ENCODE measurements at regions not wholly inside any gene's neighbourhood (a gene's known extent, or its start where the extent isn't known, plus 50 kb on each side); places are given as distances from the start of the nearest gene placed in this dataset.
"Not testable (repeated sequence)": the region's sequence is repeated elsewhere in the genome, so short reads cannot be mapped to it uniquely, and the experiment has no call there.

DNA sequence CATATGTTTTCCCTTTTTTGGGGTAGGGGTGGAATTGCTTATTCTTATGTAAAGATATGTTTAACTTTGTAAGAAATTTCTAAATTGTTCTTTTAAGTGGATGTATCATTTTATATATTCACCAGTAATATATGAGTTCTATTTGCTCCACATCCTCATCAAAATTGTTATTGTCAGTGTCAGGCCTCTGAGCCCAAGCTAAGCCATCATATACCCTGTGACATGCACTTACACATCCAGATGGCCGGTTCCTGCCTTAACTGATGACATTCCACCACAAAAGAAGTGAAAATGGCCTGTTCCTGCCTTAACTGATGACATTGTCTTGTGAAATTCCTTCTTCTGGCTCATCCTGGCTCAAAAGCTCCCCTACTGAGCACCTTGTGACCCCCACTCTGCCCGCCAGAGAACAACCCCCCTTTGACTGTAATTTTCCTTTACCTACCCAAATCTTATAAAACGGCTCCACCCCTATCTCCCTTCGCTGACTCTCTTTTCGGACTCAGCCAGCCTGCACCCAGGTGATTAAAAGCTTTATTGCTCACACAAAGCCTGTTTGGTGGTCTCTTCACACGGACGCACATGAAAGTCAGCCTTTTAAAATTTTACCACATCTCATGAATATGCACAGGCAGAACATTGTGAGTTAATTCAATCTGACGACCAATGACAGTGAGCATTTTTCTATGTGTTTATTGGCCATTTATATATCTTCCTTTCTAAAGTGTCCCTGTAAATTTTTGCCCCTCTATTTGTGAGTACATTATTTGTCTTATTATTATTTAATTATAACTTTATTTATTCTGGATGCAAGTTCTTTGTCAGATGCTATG, 176.8 kb downstream of the CDC14C start:
- DNase-seq (ENCODE audit: low read depth, low spot score) = not testable (repeated sequence)

DNA sequence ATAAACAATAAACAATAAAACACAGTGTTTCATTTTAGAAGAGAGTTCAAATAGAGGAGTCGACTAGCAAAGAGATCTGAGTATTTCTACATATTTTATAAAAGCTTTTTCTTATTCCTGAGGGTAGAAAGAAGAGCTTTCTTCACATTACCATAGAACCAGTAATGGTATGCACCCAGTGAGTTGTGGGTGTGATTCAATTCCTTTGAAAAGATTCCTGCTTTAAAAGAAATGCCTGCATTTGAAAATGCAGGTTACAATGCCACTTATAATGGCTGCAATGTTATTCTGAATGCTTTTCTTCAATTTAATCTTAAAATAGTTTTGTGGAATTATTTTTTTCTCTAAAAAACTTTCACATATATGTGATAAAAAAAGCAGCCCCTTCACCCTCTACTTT, 178.1 kb downstream of the CDC14C start:
- no peak for DNase-seq (ENCODE audit: low read depth, low spot score)

DNA sequence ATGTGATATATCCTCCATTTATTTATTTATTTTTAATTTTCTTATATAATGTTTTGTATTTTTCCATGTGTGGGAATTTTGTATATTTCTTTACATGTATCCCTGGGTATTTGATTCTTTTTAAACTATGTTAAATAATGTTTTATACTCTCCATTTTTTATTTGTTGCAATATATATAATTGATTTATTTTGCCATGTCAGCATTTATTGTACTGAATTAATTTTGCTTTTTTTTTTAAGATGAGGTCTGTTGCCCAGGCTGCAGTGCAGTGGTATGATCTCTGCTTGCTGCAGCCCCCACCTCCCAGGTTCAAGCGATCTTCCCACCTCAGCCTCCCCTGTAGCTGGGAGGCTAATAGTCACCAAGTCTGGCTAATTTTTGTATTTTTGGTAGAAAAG, 187.4 kb downstream of the CDC14C start:
- DNase-seq (ENCODE audit: low read depth, low spot score) = no peak

DNA sequence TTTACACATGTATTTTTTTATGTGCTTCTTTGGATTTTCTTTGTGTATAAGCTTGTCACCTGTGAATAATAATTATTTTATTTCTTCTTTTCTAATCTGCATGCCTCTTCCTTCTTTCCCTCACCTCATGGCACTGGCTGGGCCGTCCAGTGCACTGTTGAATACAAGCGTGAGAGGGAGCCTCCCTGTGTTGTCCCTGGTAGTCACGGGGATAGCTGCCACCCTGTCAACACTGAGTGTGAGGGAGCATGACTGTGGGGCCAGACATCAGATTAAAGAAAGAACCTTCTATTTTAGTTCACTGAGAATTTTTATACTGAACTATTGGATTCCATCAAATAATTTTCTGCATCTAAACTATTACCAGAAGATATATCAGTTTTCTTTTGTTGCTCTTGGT, 187.9 kb downstream of the CDC14C start:
- DNase-seq (ENCODE audit: low read depth, low spot score) = no peak

DNA sequence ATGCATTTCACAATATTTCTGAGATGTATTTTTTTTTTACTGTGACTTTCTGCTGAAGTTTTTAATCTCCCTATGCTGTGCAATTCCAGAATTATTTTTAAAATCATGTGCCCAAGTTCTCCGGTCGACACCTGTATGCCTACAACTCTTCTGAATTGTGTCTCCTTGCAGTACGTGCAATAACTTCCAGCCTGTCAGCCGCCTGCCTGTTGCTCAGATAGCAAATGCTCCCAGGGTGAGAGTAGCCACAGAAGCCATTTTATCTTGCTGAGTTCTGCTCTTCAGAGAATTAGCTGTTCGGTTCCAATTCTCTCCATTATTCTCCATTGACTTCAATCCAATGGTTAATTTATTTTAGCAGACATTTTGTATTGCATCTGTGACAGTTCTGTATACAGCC, 188.3 kb downstream of the CDC14C start:
- no peak for DNase-seq (ENCODE audit: low read depth, low spot score)

DNA sequence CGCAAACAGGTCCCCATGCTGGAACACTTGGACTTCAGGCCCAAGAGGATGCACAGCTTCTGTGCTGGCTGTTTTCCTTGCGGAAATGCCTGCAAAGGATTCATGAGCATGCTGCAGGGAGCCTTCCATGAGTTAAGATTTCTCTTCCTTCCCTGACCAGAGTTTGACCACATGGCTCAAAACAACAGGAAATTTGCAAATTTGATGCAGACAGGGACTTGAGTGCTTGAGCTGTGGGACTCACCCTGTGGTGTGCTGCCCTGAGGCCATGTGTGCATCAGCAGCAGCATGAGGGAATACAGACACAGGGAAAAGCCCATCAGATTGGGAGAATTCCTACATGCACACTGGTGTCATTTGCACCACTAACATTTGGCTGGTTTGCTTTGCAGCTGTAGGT, 195.4 kb downstream of the CDC14C start:
- DNase-seq (ENCODE audit: low read depth, low spot score) = no peak

DNA sequence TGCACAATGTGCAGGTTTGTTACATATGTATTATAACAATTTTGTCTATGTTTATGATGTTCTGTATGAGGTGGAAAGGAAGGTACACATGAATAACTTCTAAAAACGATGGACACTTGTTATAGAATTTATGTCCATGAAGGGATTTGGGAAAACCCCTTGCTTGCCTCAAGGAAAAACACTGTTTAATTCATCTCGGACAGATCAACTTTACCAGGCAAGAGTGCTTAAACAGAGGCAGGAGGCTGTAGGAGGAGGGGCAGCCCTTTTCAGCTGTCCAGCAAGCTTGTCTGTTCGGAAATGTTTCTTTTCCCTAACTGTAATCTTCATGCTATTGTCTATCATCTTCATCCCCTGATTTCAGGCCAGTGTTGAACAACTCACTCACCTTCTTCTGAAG, 200.9 kb downstream of the CDC14C start:
- DNase-seq (ENCODE audit: low read depth, low spot score) = no peak

DNA sequence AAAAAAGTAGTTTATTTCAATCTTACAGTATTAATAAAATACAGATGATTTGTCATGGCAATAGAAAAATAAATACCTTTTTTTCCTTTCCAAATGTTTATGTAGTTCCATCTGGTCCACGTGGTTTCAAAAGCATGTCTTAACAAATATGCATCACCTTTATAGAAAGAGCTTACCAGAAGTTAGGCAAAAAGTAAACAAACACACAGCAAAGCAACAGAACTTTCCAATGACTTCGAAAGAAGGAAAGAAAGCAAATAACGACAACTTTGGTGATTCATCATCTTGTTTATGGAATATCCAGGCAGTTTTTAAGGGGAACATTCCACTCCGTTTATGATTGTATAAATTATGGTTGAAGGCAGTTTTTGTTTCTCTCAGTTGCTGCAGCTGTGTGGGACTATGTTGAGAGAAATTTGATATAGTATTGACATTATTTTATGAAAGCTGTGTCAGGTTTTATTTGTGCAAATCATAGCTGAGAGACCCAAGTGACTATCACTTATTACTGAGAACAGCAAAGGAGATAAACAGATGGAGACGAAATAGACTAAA, 203.1 kb downstream of the CDC14C start:
- no peak for DNase-seq (ENCODE audit: low read depth, low spot score)

DNA sequence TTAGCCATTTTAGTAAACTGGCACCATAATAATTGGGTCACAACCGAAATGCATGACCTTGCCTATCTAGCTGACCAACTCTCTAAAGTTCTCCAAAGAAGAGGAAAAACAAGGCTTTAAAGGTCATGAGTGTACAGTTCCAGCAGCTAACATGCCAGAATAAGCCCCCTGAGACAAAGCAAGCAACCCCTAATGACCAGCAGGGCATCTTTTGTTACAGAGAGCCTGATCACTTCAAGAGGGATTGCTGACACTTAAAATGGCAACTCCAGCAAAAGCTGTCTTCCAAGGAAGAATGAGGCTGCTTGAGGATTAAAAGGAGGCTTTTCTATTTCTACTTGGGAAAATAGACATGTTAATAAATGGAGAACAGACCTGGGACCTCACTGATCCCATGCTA, 213.6 kb downstream of the CDC14C start:
- DNase-seq (ENCODE audit: low read depth, low spot score) = no peak

DNA sequence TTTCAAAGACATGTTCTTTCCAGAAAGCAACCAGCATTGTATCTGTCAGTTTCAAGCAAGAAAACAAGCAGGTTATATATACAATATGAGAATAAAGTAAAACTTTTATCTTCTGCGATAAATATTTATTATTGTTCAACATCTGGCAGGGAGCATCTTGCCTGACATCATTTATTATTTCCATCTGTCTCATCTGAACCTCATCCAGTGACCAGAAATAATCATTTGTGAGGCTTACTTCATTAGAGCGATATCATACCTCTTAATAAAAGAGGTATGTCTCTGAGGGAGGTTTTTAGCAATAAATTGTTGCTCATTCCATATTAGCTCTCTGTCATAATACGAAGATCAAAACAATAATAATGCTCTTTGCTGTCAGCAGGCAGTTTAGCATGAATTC, 226.1 kb downstream of the CDC14C start:
- DNase-seq (ENCODE audit: low read depth, low spot score) = no peak

DNA sequence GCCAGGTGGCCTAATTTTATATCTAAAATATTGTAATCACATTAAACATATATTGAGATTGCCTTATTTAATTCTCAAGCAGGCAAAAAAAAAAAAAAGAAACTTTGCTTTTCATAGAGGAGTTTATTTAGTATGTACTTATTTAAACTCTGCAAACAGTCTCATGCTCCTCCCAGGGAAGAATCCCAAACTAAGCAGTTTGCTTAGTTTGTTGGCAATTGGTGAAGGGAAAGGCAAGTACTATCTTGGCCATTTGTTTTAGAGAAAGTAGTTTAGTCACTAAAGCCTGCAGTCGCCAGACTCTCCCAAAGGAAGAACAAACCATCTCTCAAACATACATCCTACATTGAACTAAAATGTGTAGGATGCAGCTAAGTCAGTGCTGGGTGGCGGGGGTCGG, 226.8 kb downstream of the CDC14C start:
- no peak for DNase-seq (ENCODE audit: low read depth, low spot score)

DNA sequence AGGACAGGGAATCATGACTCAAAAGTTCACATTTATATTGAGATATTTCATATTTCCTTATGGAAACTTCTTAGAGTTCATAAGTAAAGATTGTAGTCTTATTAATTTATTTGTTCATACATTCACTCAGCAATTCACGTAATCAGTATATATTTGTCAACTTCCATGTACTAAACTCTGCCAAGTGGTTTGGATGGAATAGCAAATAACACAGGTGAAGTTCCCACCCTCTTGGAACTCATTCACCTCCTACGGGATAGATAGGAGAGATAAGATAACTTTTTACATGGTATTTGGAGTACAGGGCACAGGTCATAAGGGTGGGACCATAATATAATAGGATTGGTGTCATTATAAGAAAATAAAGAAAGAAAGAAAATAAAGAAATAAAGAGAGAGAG, 234.0 kb downstream of the CDC14C start:
- no peak for DNase-seq (ENCODE audit: low read depth, low spot score)

DNA sequence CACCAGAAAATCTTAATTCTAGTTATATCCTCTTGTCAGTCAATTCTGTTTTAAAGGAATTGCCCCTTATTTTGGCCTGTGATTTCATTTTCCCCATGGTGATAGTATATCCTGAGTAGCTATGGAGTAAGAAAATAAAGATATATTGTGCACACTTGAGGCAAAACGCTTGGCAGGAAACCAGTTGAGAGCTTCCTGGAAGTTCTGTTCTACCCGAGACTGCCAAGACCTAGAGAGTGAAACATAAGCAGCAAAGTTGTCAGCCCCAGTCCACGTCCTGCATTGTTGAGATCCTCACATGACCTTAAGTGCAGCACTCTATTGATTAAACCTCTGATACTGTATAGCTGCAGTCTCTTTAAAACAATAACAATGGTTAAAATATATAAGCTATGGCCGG, 235.2 kb downstream of the CDC14C start:
- DNase-seq (ENCODE audit: low read depth, low spot score) = no peak

DNA sequence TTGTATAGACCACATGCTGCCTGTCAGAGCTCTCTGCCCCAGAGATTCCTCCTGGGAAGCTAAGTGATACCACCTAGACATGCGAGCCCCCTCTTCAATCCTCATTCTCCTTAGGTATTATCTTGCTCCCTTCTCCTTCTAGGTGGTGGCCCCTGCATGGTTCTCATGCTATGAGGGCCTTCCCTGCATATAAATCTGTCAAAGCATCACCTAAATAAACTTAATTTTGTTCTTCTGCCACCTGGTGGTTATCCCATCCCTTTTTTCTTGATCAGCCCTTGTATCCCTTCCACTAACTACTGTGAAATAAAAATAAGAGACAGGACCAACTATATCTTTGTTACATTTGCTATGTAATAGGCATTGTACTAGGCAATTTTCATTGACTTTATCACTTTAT, 242.1 kb downstream of the CDC14C start:
- DNase-seq (ENCODE audit: low read depth, low spot score) = no peak

DNA sequence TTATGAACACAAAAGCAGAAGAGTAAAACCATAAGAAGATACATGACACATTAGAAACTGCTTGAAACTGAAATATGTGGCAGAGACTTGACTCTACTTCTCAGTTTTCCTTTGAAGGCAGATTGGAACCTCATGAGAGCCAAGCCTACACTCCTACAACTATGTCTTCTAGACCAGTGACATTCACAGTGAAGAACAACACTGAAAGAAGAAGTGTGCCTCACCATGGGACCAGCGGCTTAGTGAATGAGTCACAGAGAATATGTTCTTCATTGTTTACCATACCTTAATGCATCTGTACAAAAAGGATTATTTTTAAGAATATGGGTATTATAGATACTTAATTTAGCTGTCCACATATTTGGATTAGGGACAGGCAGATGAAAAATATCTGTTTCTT, 248.3 kb downstream of the CDC14C start:
- no peak for DNase-seq (ENCODE audit: low read depth, low spot score)

DNA sequence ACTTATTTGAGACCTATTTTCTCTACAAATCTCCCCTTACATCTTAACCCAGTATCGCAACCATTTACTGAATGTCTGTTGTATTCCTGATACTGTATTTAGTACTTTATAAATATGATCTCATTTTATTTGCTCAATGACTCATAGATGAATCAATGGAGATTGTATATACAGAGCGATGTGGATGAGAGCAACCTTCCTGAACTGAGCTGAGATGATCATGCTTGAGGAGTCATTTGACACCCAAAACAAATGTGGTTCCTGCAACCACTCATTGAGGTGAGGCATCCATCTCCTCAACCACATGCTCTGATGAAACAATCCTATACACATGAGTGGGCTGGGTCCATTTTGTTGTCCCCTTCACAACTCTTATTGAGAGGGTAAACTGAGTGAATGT, 250.0 kb downstream of the CDC14C start:
- no peak for DNase-seq (ENCODE audit: low read depth, low spot score)

DNA sequence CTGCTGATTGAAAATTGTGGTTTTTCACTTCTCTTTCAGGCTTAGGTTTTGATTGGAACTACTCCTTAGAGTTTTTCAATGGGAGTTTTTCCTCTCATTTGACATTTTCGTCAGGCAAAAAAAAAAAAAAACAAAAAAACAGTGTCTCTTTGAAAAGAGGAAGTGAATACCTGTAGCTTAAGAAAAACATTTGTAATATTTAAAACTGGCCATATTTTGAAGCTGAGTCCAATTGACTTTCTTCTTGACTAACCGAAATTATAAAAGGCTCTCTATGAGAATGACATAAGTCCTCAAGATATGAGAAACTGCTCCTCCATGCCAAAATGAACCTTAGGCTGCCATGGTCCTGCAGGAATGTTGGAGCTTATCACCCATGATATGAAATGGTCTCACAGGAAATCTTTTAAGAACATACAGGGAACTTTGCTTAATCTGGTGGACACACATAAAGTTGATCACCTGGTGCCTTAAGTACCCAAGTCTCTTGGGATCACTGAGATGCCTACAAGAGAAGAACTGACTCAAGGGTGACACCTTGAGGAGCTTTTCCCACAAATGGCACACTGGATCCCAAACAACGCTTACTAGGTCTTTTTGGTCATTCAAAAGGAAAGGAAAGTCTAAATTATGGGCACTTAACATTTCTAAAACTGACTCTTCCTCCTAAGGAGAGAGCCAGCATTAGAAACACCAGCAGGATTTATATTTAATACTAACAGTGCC, 263.4 kb downstream of the CDC14C start:
- DNase-seq (ENCODE audit: low read depth, low spot score) = no peak

DNA sequence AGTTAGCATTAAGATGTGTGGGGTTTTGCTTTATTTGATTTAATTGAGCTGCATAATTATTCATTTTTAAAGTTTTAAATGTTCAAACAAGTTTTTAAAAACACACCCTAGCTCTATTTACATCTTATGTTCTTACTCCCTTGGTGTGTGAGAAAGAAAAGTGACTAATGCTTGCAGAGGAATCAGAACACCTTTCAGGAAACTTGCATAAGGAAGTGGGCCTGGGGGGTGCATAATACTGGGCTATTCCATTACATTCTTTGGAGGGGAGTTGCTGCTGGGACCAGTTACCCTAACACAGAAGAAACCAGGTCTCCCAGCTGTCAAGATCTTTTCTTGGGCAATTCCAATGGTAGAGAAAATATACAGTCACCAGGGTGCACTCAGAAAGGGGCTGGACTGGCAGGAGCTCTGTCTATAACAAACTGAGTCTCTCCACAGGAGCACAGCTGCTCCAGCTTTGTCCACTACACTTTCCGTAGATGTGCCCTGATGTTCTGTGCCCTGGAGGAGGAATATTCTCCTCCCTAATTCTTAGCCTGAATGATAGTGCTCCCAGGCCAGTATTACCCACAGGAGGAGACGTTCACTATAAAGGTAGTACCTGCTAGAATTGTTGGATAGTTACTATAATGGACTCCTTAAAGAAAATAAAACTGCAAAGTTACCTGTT, 304.2 kb downstream of the CDC14C start:
- DNase-seq (ENCODE audit: low read depth, low spot score) = no peak

DNA sequence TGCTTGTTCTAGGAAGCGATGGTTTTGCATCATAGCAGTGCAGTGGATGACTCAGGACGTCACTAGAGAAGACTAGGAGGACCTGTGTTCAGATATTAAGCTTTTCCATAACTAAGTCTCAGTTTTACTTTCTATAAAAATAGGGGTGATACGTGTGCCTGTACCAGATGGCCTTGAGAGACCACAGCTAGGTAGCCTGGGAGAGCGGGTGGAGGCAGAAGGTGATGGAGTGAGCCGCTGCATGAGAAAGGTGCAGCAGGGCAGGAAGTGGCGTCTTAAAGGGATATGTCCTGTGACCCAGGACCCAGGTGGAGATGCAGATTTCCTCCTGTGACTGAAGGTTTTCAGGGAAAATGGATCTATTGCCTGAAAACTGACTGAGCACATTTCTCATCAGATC, 304.9 kb downstream of the CDC14C start:
- DNase-seq (ENCODE audit: low read depth, low spot score) = no peak

DNA sequence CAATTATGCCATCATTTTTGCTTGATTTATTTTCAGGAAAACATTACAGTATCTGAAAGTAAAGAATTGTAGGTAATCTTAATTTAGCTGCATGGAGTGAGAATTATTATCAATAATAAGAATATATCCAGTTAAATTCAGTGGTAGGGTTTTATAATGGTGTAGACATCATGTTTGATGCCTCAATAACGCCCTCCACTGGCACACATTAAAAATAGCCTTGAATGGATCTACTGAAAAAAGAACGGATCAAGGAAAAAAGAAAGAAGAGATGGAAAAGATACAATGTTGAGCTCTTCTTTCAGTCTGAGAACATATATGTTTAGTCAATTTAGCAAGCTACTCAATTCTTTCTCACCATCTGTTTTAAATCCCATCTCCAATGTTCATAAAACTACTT, 319.2 kb downstream of the CDC14C start:
- DNase-seq (ENCODE audit: low read depth, low spot score) = no peak

DNA sequence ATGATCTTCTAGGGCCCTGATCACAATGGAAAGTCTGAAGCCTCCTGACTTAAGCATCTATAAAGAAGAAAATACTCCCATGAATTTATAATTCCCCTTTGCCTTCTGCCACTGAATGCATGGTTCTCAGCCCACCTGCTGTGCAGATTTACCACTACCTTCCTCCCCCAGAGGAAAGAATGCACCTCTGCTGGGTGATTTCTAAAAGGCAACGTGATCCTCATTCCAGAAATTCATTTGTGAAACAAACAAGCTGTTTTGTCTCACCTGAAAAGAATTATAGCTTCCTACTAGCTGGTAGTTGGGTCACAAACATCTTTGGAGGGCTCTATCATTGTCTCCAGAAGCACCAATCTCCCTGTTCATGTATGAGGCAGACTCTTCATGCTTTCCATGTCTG, 320.2 kb downstream of the CDC14C start:
- no peak for DNase-seq (ENCODE audit: low read depth, low spot score)

DNA sequence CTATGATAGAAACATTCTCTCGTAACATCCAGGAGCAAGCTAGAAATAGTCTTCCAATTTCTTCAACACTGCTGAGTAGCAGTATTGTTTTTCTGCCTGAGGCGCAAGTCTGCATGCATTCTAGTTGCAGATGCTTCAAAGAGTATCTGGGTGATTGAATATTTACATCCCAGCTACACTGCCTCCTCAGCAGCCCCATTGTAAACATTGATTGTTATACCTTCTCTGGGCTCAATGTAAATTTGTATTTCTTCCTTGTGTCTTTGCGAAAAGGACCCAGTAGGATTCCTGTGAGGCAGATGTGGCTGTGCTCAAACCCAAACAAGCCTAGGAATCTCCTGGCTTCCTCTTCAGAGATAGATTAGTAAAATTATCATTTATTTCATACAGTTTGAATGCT, 320.7 kb downstream of the CDC14C start:
- DNase-seq (ENCODE audit: low read depth, low spot score) = no peak

DNA sequence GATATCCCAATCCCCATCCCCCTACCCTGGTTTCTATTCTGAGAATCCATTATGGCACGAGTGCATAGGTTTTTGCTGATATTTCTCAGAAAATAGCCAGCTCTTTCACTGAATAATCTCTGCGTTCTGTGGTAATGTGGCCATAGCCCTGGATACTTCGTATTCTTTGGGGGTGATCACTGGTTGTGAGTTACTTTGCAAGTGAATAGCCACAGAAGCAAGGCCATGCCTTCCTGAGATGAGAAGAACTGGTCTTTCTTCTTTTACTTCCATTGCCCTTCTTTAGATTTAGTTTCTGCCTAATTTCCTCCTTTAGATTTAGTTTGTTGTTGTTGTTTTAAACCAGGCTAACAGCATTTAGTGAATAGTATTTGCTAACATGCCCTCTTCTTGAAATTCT, 323.4 kb downstream of the CDC14C start:
- DNase-seq (ENCODE audit: low read depth, low spot score) = no peak
